ENCODE measurements at regions not wholly inside any gene's neighbourhood (a gene's known extent, or its start where the extent isn't known, plus 50 kb on each side); places are given as distances from the start of the nearest gene placed in this dataset.

GRCh38 chr2:39837856-39838453, 58.9 kb upstream of the THUMPD2 start:
- H4K8ac ChIP-seq (ENCODE audit: low read depth in 2 of 2, low read length in 2 of 2): no peak overlapping the region
- in situ Hi-C loops (cut with MboI; ENCODE audit: low sequenced_read_pairs) (no loop called here), dilution Hi-C loops (cut with HindIII; ENCODE audit: low sequenced_read_pairs, unreplicated experiment) (no loop called here), intact Hi-C loops (cut with micrococcal nuclease) (no loop called here)
- H3K14ac ChIP-seq (replicated peaks; ENCODE audit: low read depth, low read length): no peak overlapping the region
- no peak overlapping the region for H2BK5ac ChIP-seq (ENCODE audit: low read depth, low read length, poor library complexity, severe bottlenecking)
- no peak overlapping the region for H2BK120ac ChIP-seq (ENCODE audit: low read depth, low read length)
- no peaks in the 10 kb centered on the region for H3K27me3 ChIP-seq (ENCODE audit: control insufficient read depth, insufficient read depth, low read length)
- H3K4me3 ChIP-seq (ENCODE audit: insufficient read depth, low read depth, low read length): no peak overlapping the region
- peak overlapping the region; percentile 58 for H2AFZ ChIP-seq (replicated peaks; ENCODE audit: low read length, poor library complexity)
- H3K79me1 ChIP-seq (ENCODE audit: low read depth in 1 of 2, low read length in 2 of 2): no peaks in the 10 kb centered on the region
- H2AK5ac ChIP-seq (ENCODE audit: low read depth, low read length): no peak overlapping the region; the same call in 1 of the 2 replicates
- H3K9me1 ChIP-seq (ENCODE audit: insufficient read depth, low read length): peaks cover 3% of the 10 kb centered on the region; the same call in 1 of the 2 replicates
- H4K5ac ChIP-seq (ENCODE audit: low read depth, low read length): no peak overlapping the region
- peak overlapping the region; percentile 37 for H2AK9ac ChIP-seq (replicated peaks; ENCODE audit: low read depth, low read length, poor library complexity)
- no TSS peak for BruUV-seq (replicated peaks)
- POLR2A ChIA-PET (ENCODE audit: unreplicated experiment): no interaction called here
- 0% methylated on average over 1 of the region's 6 CpGs; no CpG with 5 or more reads in 1 of the 2 experiments for WGBS, 2 experiments (ENCODE audit: extremely low coverage in 2 of 2, insufficient read length in 1 of 2)
- H3K56ac ChIP-seq (ENCODE audit: extremely low read depth, insufficient read depth, low read length): no peak overlapping the region; the same call in 1 of the 2 replicates
- TF ChIP-seq RAD21 (IDR thresholded peaks at IDR 0.05; ENCODE audit: low read length) (peak; percentile 60), CHD1 (IDR thresholded peaks at IDR 0.05; ENCODE audit: low read depth, low read length) (no peak), USF2 (IDR thresholded peaks at IDR 0.05; ENCODE audit: low read depth, low read length) (no peak), MAZ (IDR thresholded peaks at IDR 0.05; ENCODE audit: borderline replicate concordance, low read depth, low read length) (no peak), RCOR1 (IDR thresholded peaks at IDR 0.05; ENCODE audit: insufficient replicate concordance, low read length) (no peak), SMC3 (IDR thresholded peaks at IDR 0.05; ENCODE audit: low read depth, low read length) (peak; percentile 56), MXI1 (IDR thresholded peaks at IDR 0.05; ENCODE audit: borderline replicate concordance, low read depth, low read length) (no peak), FOS (IDR thresholded peaks at IDR 0.05; ENCODE audit: low read depth, low read length) (no peak), RFX5 (IDR thresholded peaks at IDR 0.05; ENCODE audit: low read depth, low read length) (no peak), NFE2L2 (IDR thresholded peaks at IDR 0.05; ENCODE audit: low read depth, low read length) (no peak), CEBPB (IDR thresholded peaks at IDR 0.05; ENCODE audit: low read depth, low read length) (no peak), MAFK (IDR thresholded peaks at IDR 0.05; ENCODE audit: low read depth, low read length) (no peak), BHLHE40 (IDR thresholded peaks at IDR 0.05; ENCODE audit: low read depth, low read length) (no peak), CTCF (conservative IDR thresholded peaks at IDR 0.05; ENCODE audit: low read depth, low read length) (peak; percentile 74), POLR2A (IDR thresholded peaks at IDR 0.05; ENCODE audit: low read depth, low read length) (no peak)
- TF ChIP-seq, protein P1, sequence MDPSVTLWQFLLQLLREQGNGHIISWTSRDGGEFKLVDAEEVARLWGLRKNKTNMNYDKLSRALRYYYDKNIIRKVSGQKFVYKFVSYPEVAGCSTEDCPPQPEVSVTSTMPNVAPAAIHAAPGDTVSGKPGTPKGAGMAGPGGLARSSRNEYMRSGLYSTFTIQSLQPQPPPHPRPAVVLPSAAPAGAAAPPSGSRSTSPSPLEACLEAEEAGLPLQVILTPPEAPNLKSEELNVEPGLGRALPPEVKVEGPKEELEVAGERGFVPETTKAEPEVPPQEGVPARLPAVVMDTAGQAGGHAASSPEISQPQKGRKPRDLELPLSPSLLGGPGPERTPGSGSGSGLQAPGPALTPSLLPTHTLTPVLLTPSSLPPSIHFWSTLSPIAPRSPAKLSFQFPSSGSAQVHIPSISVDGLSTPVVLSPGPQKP (IDR thresholded peaks at IDR 0.05; ENCODE audit: borderline replicate concordance, low read depth, low read length): no peak
- H3K23ac ChIP-seq (ENCODE audit: low read depth, low read length): no peak overlapping the region
- H3K36me3 ChIP-seq (ENCODE audit: control insufficient read depth, insufficient read depth, low read length): no peaks in the 10 kb centered on the region
- H3K27ac ChIP-seq (ENCODE audit: insufficient read depth, low read length): no peak overlapping the region
- no peak overlapping the region for H3K4me2 ChIP-seq (ENCODE audit: low read depth, low read length)
- no peaks in the 10 kb centered on the region for H3K4me1 ChIP-seq (ENCODE audit: control insufficient read depth, insufficient read depth, low read length)
- no peak overlapping the region for H3K18ac ChIP-seq (ENCODE audit: low read depth, low read length)
- H3K9me3 ChIP-seq (ENCODE audit: control insufficient read depth, insufficient read depth, low read length): peaks cover 1% of the 10 kb centered on the region; the same call in 1 of the 2 replicates
- peak; percentile 42 for DNase-seq
- H2BK15ac ChIP-seq (ENCODE audit: low read depth, low read length): no peak overlapping the region
- no peak overlapping the region for H3K9ac ChIP-seq (ENCODE audit: low read depth, low read length)
- H4K91ac ChIP-seq (ENCODE audit: insufficient read depth, low read depth, low read length): no peak overlapping the region
- no peak overlapping the region for H3K4ac ChIP-seq (ENCODE audit: low read depth, low read length)
- no peaks in the 10 kb centered on the region for H4K20me1 ChIP-seq (ENCODE audit: insufficient read depth, low read length)
- peak overlapping the region; percentile 46; the same call in 1 of the 2 replicates for H2BK20ac ChIP-seq (ENCODE audit: low read depth, low read length)
- CTCF ChIA-PET: interaction anchor here (0.7 to 2.3 kb wide), 6 partner anchors 9 to 44 kb away, joined by 3 to 13 read pairs (median 4); no protein-coding TSS in a partner anchor
- peak; percentile 97 for ATAC-seq (ENCODE audit: low read depth)
